ENCODE measurements at regions not wholly inside any gene's neighbourhood (a gene's known extent, or its start where the extent isn't known, plus 50 kb on each side); places are given as distances from the start of the nearest gene placed in this dataset.
A peak's percentile ranks its signal among the peaks of the same experiment; 100 is the strongest.

GRCh38 chr19:27777242-27777641 is 1435.7 kb downstream of the UQCRFS1 start:
- intact Hi-C loops (cut with micrococcal nuclease), result no loop called here
- no peak for DNase-seq

GRCh38 chr19:27776524-27776923 is 1436.4 kb downstream of the UQCRFS1 start:
- intact Hi-C loops (cut with micrococcal nuclease), result no loop called here

More at GRCh38 chr19:27777242-27777641, 1435.7 kb downstream of the UQCRFS1 start:
- H3K4me1 ChIP-seq, result no peaks in the 10 kb centered on the region
- peaks cover 5% of the 10 kb centered on the region for H3K9me3 ChIP-seq (replicated peaks)
- peaks cover 50% of the 10 kb centered on the region for H3K36me3 ChIP-seq
- no peak overlapping the region for H3K27ac ChIP-seq (replicated peaks)
- H3K27me3 ChIP-seq (ENCODE audit: low read depth), result no peaks in the 10 kb centered on the region
- no peak overlapping the region for H3K4me3 ChIP-seq
- no peak for TF ChIP-seq CTCF (IDR thresholded peaks at IDR 0.05; ENCODE audit: borderline replicate concordance)

GRCh38 chr19:27776020-27776419 is 1436.9 kb downstream of the UQCRFS1 start:
- peaks cover 5% of the 10 kb centered on the region for H3K9me3 ChIP-seq (replicated peaks)
- H3K36me3 ChIP-seq, result peaks cover 55% of the 10 kb centered on the region
- no peak overlapping the region for H3K4me3 ChIP-seq
- intact Hi-C loops (cut with micrococcal nuclease), result no loop called here
- H3K4me1 ChIP-seq, result no peaks in the 10 kb centered on the region
- H3K27me3 ChIP-seq (ENCODE audit: low read depth), result no peaks in the 10 kb centered on the region
- TF ChIP-seq CTCF (IDR thresholded peaks at IDR 0.05; ENCODE audit: borderline replicate concordance), result peak; percentile 21
- no peak for DNase-seq
- H3K27ac ChIP-seq (replicated peaks), result no peak overlapping the region

More at GRCh38 chr19:27776524-27776923, 1436.4 kb downstream of the UQCRFS1 start:
- no peaks in the 10 kb centered on the region for H3K27me3 ChIP-seq (ENCODE audit: low read depth)
- no peak for TF ChIP-seq CTCF (IDR thresholded peaks at IDR 0.05; ENCODE audit: borderline replicate concordance)
- no peak overlapping the region for H3K27ac ChIP-seq (replicated peaks)
- H3K4me1 ChIP-seq, result no peaks in the 10 kb centered on the region
- peaks cover 5% of the 10 kb centered on the region for H3K9me3 ChIP-seq (replicated peaks)
- DNase-seq, result no peak
- H3K36me3 ChIP-seq, result peaks cover 55% of the 10 kb centered on the region
- H3K4me3 ChIP-seq, result no peak overlapping the region

- H3K4me3 ChIP-seq, result no peak overlapping the region
Observed at GRCh38 chr19:27775395-27775794, 1437.6 kb downstream of the UQCRFS1 start.

GRCh38 chr19:27774827-27775226 is 1438.1 kb downstream of the UQCRFS1 start:
- DNase-seq, result no peak

More at GRCh38 chr19:27775395-27775794, 1437.6 kb downstream of the UQCRFS1 start:
- Histone ChIP-seq H3K9me3 (replicated peaks) (peaks cover 8% of the 10 kb centered on the region), H3K27ac (replicated peaks) (no peak overlapping the region), H3K27me3 (ENCODE audit: low read depth) (no peaks in the 10 kb centered on the region), H3K36me3 (peaks cover 62% of the 10 kb centered on the region), H3K4me1 (no peaks in the 10 kb centered on the region)
- intact Hi-C loops (cut with micrococcal nuclease), result no loop called here
- no peak for TF ChIP-seq CTCF (IDR thresholded peaks at IDR 0.05; ENCODE audit: borderline replicate concordance)
- no peak for DNase-seq

More at GRCh38 chr19:27774827-27775226, 1438.1 kb downstream of the UQCRFS1 start:
- H3K36me3 ChIP-seq, result peaks cover 66% of the 10 kb centered on the region
- H3K4me1 ChIP-seq, result no peaks in the 10 kb centered on the region
- intact Hi-C loops (cut with micrococcal nuclease), result no loop called here
- no peak overlapping the region for H3K27ac ChIP-seq (replicated peaks)
- no peak overlapping the region for H3K4me3 ChIP-seq
- TF ChIP-seq CTCF (IDR thresholded peaks at IDR 0.05; ENCODE audit: borderline replicate concordance), result peak; percentile 30
- H3K9me3 ChIP-seq (replicated peaks), result peaks cover 14% of the 10 kb centered on the region
- no peaks in the 10 kb centered on the region for H3K27me3 ChIP-seq (ENCODE audit: low read depth)

All from left ventricle myocardium inferior (tissue), 1 donor.